HUES48 (cell line): ENCODE measurements at regions not wholly inside any gene's neighbourhood (a gene's known extent, or its start where the extent isn't known, plus 50 kb on each side); places are given as distances from the start of the nearest gene placed in this dataset.
"Not testable (repeated sequence)": the region's sequence is repeated elsewhere in the genome, so short reads cannot be mapped to it uniquely, and the experiment has no call there.

Source experiments
- H3K27ac ChIP-seq: one replicate; pipeline ENCODE4 v1.7.0; 2013; ENCODE audit warnings: low read depth, low read length, inconsistent platforms
- H3K27me3 ChIP-seq: 2 replicates; pipeline ENCODE4 v1.6.1; 2013; ENCODE audit warnings: mild to moderate bottlenecking, low read length; ENCODE audit not compliant: control insufficient read depth, insufficient read depth
- H3K36me3 ChIP-seq: 2 replicates; pipeline ENCODE4 v1.6.1; 2013; ENCODE audit warnings: low read length; ENCODE audit not compliant: control insufficient read depth, insufficient read depth
- H3K4me1 ChIP-seq: 2 replicates; pipeline ENCODE4 v1.6.1; 2013; ENCODE audit warnings: mild to moderate bottlenecking, low read length; ENCODE audit not compliant: control insufficient read depth, insufficient read depth
- H3K4me3 ChIP-seq: 2 replicates; pipeline ENCODE4 v1.5.1; 2013; ENCODE audit warnings: mild to moderate bottlenecking, low read depth, low read length
- H3K9ac ChIP-seq: 2 replicates; pipeline ENCODE4 v1.6.1; 2013; ENCODE audit warnings: mild to moderate bottlenecking, low read depth, low read length, moderate library complexity
- H3K9me3 ChIP-seq: 2 replicates; pipeline ENCODE4 v1.6.1; 2013; ENCODE audit warnings: low read length; ENCODE audit not compliant: control insufficient read depth, insufficient read depth

- H3K27me3 ChIP-seq, result no peaks in the 10 kb centered on the region
- no peaks in the 10 kb centered on the region for H3K9me3 ChIP-seq
- H3K4me1 ChIP-seq, result no peaks in the 10 kb centered on the region
- H3K4me3 ChIP-seq, result no peak overlapping the region
- no peak overlapping the region for H3K9ac ChIP-seq
- H3K27ac ChIP-seq, result no peak overlapping the region
- no peaks in the 10 kb centered on the region for H3K36me3 ChIP-seq
These were observed 73.2 kb upstream of the SLC38A4 start for GRCh38 chr12:46898989-46899388.

- H3K36me3 ChIP-seq, result no peaks in the 10 kb centered on the region
- H3K27ac ChIP-seq, result no peak overlapping the region
- H3K4me3 ChIP-seq, result no peak overlapping the region
- H3K9me3 ChIP-seq, result no peaks in the 10 kb centered on the region
- no peaks in the 10 kb centered on the region for H3K4me1 ChIP-seq
- no peaks in the 10 kb centered on the region for H3K27me3 ChIP-seq
- no peak overlapping the region for H3K9ac ChIP-seq
These were observed 75.1 kb upstream of the SLC38A4 start for GRCh38 chr12:46900734-46901463.

- H3K9ac ChIP-seq, result no peak overlapping the region
- no peak overlapping the region for H3K4me3 ChIP-seq
- H3K27ac ChIP-seq, result no peak overlapping the region
- H3K27me3 ChIP-seq, result no peaks in the 10 kb centered on the region
- H3K9me3 ChIP-seq, result no peaks in the 10 kb centered on the region
- no peaks in the 10 kb centered on the region for H3K4me1 ChIP-seq
- H3K36me3 ChIP-seq, result no peaks in the 10 kb centered on the region
These were observed 75.8 kb upstream of the SLC38A4 start for GRCh38 chr12:46901464-46902205.

- Histone ChIP-seq H3K27ac (no peak overlapping the region), H3K4me3 (no peak overlapping the region), H3K27me3 (no peaks in the 10 kb centered on the region), H3K9ac (no peak overlapping the region), H3K36me3 (no peaks in the 10 kb centered on the region), H3K4me1 (no peaks in the 10 kb centered on the region), H3K9me3 (no peaks in the 10 kb centered on the region)
These were observed 77.3 kb upstream of the SLC38A4 start for GRCh38 chr12:46903058-46903457.

GRCh38 chr12:46904406-46905238 lies 78.8 kb upstream of the SLC38A4 start:
- Histone ChIP-seq H3K27ac (no peak overlapping the region), H3K27me3 (no peaks in the 10 kb centered on the region), H3K36me3 (no peaks in the 10 kb centered on the region), H3K4me1 (no peaks in the 10 kb centered on the region), H3K9ac (no peak overlapping the region), H3K4me3 (no peak overlapping the region), H3K9me3 (no peaks in the 10 kb centered on the region)

- not testable (repeated sequence) for H3K27ac ChIP-seq, H3K36me3 ChIP-seq, H3K4me3 ChIP-seq, H3K4me1 ChIP-seq, H3K27me3 ChIP-seq, H3K9me3 ChIP-seq, H3K9ac ChIP-seq
These were observed 79.4 kb upstream of the SLC38A4 start for GRCh38 chr12:46905239-46905627.

- no peaks in the 10 kb centered on the region for H3K27me3 ChIP-seq
- H3K9me3 ChIP-seq, result no peaks in the 10 kb centered on the region
- no peaks in the 10 kb centered on the region for H3K4me1 ChIP-seq
- no peak overlapping the region for H3K4me3 ChIP-seq
- H3K9ac ChIP-seq, result no peak overlapping the region
- no peak overlapping the region for H3K27ac ChIP-seq
- H3K36me3 ChIP-seq, result no peaks in the 10 kb centered on the region
These were observed 82.0 kb upstream of the SLC38A4 start for GRCh38 chr12:46907791-46908190.

- Histone ChIP-seq H3K9ac (no peak overlapping the region), H3K27me3 (no peaks in the 10 kb centered on the region), H3K27ac (no peak overlapping the region), H3K4me1 (no peaks in the 10 kb centered on the region), H3K9me3 (no peaks in the 10 kb centered on the region), H3K36me3 (no peaks in the 10 kb centered on the region), H3K4me3 (no peak overlapping the region)
These were observed 82.6 kb upstream of the SLC38A4 start for GRCh38 chr12:46908236-46908935.

- H3K9ac ChIP-seq, result no peak overlapping the region
- no peaks in the 10 kb centered on the region for H3K4me1 ChIP-seq
- H3K27ac ChIP-seq, result no peak overlapping the region
- H3K4me3 ChIP-seq, result no peak overlapping the region
- H3K36me3 ChIP-seq, result no peaks in the 10 kb centered on the region
- no peaks in the 10 kb centered on the region for H3K27me3 ChIP-seq
- H3K9me3 ChIP-seq, result no peaks in the 10 kb centered on the region
These were observed 83.3 kb upstream of the SLC38A4 start for GRCh38 chr12:46908936-46909635.

- Histone ChIP-seq H3K4me1 (no peaks in the 10 kb centered on the region), H3K4me3 (no peak overlapping the region), H3K36me3 (no peaks in the 10 kb centered on the region), H3K27ac (no peak overlapping the region), H3K27me3 (no peaks in the 10 kb centered on the region), H3K9ac (no peak overlapping the region), H3K9me3 (no peaks in the 10 kb centered on the region)
These were observed 85.0 kb upstream of the SLC38A4 start for GRCh38 chr12:46910830-46911229.
